ENCODE measurements at regions not wholly inside any gene's neighbourhood (a gene's known extent, or its start where the extent isn't known, plus 50 kb on each side); places are given as distances from the start of the nearest gene placed in this dataset.

DNA sequence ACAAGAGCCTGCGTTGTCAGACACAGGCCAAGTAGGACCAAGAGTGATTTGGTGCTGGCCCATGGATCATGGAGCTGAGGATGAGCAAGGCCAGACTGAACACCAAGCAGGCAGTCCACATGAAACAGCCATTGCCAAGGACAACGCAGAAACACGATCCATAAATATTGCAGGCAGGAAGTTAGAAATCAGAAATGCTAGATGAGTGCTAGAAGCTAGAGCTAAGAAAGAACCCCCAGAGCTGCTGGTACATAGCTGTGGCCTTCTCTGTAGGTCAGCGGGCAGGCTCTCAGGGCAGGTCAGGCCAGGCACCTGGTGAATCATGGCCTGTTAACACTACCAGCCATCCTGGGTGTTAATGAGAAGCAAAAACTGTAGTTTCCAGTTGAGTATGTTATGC is 119.7 kb downstream of the ALDH8A1 start:
- TF ChIP-seq POLR2AphosphoS5 (IDR thresholded peaks at IDR 0.05) (no peak), EP300 (IDR thresholded peaks at IDR 0.05) (no peak), POLR2A (IDR thresholded peaks at IDR 0.05) (no peak)
- TF ChIP-seq, protein P1, sequence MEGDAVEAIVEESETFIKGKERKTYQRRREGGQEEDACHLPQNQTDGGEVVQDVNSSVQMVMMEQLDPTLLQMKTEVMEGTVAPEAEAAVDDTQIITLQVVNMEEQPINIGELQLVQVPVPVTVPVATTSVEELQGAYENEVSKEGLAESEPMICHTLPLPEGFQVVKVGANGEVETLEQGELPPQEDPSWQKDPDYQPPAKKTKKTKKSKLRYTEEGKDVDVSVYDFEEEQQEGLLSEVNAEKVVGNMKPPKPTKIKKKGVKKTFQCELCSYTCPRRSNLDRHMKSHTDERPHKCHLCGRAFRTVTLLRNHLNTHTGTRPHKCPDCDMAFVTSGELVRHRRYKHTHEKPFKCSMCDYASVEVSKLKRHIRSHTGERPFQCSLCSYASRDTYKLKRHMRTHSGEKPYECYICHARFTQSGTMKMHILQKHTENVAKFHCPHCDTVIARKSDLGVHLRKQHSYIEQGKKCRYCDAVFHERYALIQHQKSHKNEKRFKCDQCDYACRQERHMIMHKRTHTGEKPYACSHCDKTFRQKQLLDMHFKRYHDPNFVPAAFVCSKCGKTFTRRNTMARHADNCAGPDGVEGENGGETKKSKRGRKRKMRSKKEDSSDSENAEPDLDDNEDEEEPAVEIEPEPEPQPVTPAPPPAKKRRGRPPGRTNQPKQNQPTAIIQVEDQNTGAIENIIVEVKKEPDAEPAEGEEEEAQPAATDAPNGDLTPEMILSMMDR (IDR thresholded peaks at IDR 0.05) = no peak
- WGBS = 86% methylated on average over 4 of the region's 4 CpGs
- Histone ChIP-seq H3K27ac (no peak overlapping the region), H3K27me3 (no peaks in the 10 kb centered on the region), H3K36me3 (no peaks in the 10 kb centered on the region), H3K4me1 (peaks cover 18% of the 10 kb centered on the region), H3K4me3 (no peak overlapping the region), H3K9me3 (no peaks in the 10 kb centered on the region)
- DNase-seq (ENCODE audit: low spot score in 2 of 2) = no peak

DNA sequence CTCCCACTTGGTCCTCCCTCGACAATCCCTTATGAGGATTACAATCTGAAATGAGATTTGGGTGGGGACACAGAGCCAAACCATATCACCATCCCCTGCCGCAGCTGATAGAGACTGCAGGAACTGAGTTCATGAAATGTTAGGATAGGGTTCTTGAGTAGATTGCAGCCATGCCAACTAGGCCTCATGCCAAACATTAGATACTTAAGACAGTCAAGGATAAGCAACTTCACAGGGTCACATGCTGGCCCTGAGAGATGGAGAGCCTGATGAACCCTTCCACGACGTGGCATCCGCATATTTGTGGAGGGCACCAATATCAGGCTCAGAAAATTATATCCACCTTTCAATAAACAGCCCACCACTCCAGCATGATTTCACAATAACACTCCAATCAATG is 121.3 kb downstream of the ALDH8A1 start:
- H3K4me3 ChIP-seq = no peak overlapping the region
- H3K9me3 ChIP-seq = no peaks in the 10 kb centered on the region
- 93% methylated on average over 5 of the region's 5 CpGs for WGBS
- DNase-seq (ENCODE audit: low spot score in 2 of 2) = no peak
- TF ChIP-seq, protein P1 (IDR thresholded peaks at IDR 0.05) = no peak
- TF ChIP-seq POLR2AphosphoS5 (IDR thresholded peaks at IDR 0.05) (no peak), EP300 (IDR thresholded peaks at IDR 0.05) (no peak), POLR2A (IDR thresholded peaks at IDR 0.05) (no peak)
- H3K27ac ChIP-seq = no peak overlapping the region
- peaks cover 18% of the 10 kb centered on the region for H3K4me1 ChIP-seq
- H3K27me3 ChIP-seq = no peaks in the 10 kb centered on the region
- no peaks in the 10 kb centered on the region for H3K36me3 ChIP-seq

DNA sequence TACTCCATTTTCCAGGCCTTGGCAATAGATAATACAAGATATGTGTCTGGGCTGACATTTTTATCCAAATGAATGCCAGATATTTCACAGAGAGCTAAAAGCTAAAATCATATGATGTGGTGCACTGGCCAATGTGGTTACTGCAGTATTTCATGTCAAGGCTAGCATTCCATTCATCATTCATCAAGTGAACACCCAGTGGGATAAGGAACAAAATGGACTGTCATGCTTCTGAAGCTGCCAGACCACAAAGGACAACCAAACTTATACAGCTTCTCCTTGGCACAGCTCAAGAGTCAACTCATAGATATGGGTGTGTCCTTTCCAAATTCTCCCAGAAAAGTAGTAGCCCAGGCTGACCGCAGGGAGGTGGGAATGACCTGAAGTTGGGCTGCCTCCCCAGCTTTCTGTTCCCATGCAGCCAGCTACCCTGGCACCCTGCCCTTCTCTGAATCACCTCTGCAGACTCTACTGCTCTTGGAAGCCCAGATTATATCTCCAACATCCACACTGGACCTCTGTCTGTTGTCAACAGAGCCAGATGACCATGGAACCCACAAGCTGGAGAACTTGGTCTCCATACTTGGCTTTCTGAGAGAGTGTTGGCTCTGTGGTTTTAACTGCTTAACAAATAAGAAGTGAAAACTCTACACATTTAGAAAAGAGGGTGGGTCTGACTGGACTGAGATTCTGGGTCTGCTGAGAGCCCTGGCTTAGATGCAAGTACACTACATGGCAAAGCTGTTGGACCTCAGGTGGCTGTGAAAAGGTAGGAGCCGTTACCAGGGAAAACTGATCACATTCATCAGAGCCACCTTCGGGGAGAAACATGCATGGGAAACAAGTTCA is 122.8 kb downstream of the ALDH8A1 start:
- H3K27ac ChIP-seq = peak overlapping the region; percentile 58
- whole genome bisulfite sequencing = 55% methylated on average over 3 of the region's 3 CpGs
- peak; percentile 89 to 93 for DNase-seq (ENCODE audit: low spot score in 2 of 2)

DNA sequence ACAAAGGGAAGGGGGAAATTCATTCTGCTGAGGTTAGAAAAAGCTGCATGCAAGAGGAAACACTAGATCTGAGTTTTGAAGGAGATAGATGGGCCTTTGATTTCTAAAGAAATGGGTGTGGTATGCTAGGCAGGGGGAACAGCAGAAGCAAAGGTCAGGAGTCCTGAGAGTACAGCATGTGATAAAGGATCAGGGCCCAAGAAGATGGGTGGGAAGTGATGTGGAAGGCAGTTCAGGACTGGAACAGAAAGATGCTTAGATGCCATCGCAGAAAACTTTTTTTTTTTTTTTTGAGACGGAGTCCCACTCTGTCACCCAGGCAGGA is 126.2 kb downstream of the ALDH8A1 start:
- 91% methylated on average over 2 of the region's 2 CpGs for WGBS
- Histone ChIP-seq H3K9me3 (no peaks in the 10 kb centered on the region), H3K27ac (no peak overlapping the region), H3K27me3 (no peaks in the 10 kb centered on the region), H3K36me3 (no peaks in the 10 kb centered on the region), H3K4me3 (no peak overlapping the region), H3K4me1 (peaks cover 41% of the 10 kb centered on the region)
- no peak for DNase-seq (ENCODE audit: low spot score in 2 of 2)
- TF ChIP-seq POLR2A (IDR thresholded peaks at IDR 0.05) = no peak
- no peak for TF ChIP-seq POLR2AphosphoS5 (IDR thresholded peaks at IDR 0.05)

More for the DNA sequence above, 122.8 kb downstream of the ALDH8A1 start:
- no peaks in the 10 kb centered on the region for H3K27me3 ChIP-seq
- peaks cover 30% of the 10 kb centered on the region for H3K4me1 ChIP-seq
- H3K4me3 ChIP-seq = no peak overlapping the region
- no peaks in the 10 kb centered on the region for H3K9me3 ChIP-seq
- peak in 2 of 3 donors; percentile 61 to 85 for TF ChIP-seq POLR2AphosphoS5 (IDR thresholded peaks at IDR 0.05)
- TF ChIP-seq, protein P1 (IDR thresholded peaks at IDR 0.05) = peak in 1 of 2 donors; percentile 13
- TF ChIP-seq EP300 (IDR thresholded peaks at IDR 0.05) = no peak
- H3K36me3 ChIP-seq = no peaks in the 10 kb centered on the region

DNA sequence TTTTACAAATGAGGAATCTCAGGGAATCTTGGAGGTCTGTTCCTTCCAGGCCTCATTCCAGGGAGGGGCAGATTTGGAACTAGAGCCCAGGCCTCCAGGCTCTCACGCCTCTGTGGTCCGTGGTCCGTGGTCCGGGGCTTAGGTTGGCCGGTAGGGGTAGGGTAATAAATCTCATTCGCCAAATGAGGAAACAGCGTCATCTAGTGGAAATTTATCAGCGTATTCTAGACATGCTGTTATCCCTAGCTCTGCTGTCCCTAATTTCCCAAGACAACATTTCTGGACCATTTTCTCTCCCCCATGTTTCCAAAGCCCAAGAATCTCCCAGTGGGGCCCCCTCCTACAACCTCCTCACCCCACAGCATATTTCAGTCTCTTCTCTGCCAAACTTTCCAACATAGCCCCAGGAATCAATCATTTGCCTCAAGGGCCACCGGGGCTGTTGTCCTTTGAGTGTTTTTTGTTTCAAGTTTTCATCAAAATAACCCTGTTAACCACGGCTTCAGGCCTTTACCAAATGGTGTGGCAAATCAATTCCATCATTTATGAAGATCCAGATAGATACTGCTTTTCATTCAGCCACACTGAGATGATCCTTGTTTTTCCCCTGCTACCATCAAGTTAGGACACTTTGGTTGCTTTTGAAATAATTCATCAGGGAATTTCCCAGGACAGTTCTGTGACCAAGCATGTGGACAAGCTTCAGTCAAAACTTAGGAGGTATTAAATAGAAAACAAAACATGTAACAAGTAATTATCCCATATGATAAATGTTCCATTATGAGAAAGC is 126.8 kb downstream of the ALDH8A1 start:
- H3K4me3 ChIP-seq = no peak overlapping the region
- peak overlapping the region; percentile 25 for H3K27ac ChIP-seq
- no peaks in the 10 kb centered on the region for H3K9me3 ChIP-seq
- DNase-seq (ENCODE audit: low spot score in 2 of 2) = no peak
- H3K27me3 ChIP-seq = no peaks in the 10 kb centered on the region
- WGBS = 9% methylated on average over 10 of the region's 10 CpGs
- TF ChIP-seq EP300 (IDR thresholded peaks at IDR 0.05) = no peak
- TF ChIP-seq, protein P1 (IDR thresholded peaks at IDR 0.05) = peak; percentile 77 to 79
- H3K36me3 ChIP-seq = no peaks in the 10 kb centered on the region
- peaks cover 41% of the 10 kb centered on the region for H3K4me1 ChIP-seq

Measured in suprapubic skin (tissue), 4 donors.